Stomach (tissue), 8 donors: ENCODE measurements at regions not wholly inside any gene's neighbourhood (a gene's known extent, or its start where the extent isn't known, plus 50 kb on each side); places are given as distances from the start of the nearest gene placed in this dataset.
"Not testable (repeated sequence)": the region's sequence is repeated elsewhere in the genome, so short reads cannot be mapped to it uniquely, and the experiment has no call there.

ENCODE experiments used
- DNase-seq, 2 donors: peaks; one replicate each; pipeline versions ENCODE4 v3.0.0 to v3.0.0-alpha.2; 2013 to 2019
- H3K27ac ChIP-seq, 5 donors: fragments of 200-600 bp in 4 of 5; sonication (generic) in 4 of 5; one replicate each; pipeline ENCODE4 v1.5.1; 2013 to 2019; ENCODE audit warnings: mild to moderate bottlenecking in 1 of 5, moderate library complexity in 1 of 5
- H3K27me3 ChIP-seq, 3 donors: fragments of 200-600 bp; sonication (generic); one replicate each; pipeline ENCODE4 v1.5.1; 2017 to 2019; ENCODE audit warnings: mixed run types in 1 of 3
- H3K36me3 ChIP-seq, 4 donors: fragments of 200-600 bp; sonication (generic); 1 replicate in 3 of 4; 2 replicates in 1 of 4; pipeline ENCODE4 v1.5.1; 2016 to 2019
- H3K4me1 ChIP-seq, 4 donors: fragments of 200-600 bp; sonication (generic); one replicate each; pipeline ENCODE4 v1.5.1; 2016 to 2019
- H3K4me3 ChIP-seq, 4 donors: fragments of 200-600 bp; sonication (generic) in 3 of 4; one replicate each; pipeline ENCODE4 v1.5.1; 2016 to 2019; ENCODE audit warnings: mild to moderate bottlenecking in 1 of 4
- H3K9me3 ChIP-seq, 4 donors: fragments of 200-600 bp; sonication (generic); one replicate each; pipeline ENCODE4 v1.5.1; 2016 to 2019
- CTCF ChIP-seq, 7 experiments: fragments of 450-650 bp in 4 of 7; fragments of 200-600 bp in 3 of 7; sonication (generic) in 3 of 7; IDR thresholded peaks; one replicate each; pipeline ENCODE4 v1.5.1; 2016 to 2019; ENCODE audit warnings: antibody characterized with exemption in 7 of 7, control low read depth in 2 of 7, mild to moderate bottlenecking in 1 of 7
- EP300 ChIP-seq: sonication (generic); formaldehyde crosslinking; IDR thresholded peaks from one replicate; pipeline ENCODE4 v1.6.1; 2017; ENCODE audit warnings: antibody characterized with exemption
- POLR2A ChIP-seq, 4 donors: fragments of 450-650 bp; IDR thresholded peaks; one replicate each; pipeline ENCODE4 v1.6.1; 2016; ENCODE audit warnings: antibody characterized with exemption in 4 of 4, control low read depth in 2 of 4, mild to moderate bottlenecking in 1 of 4, moderate library complexity in 1 of 4
- POLR2AphosphoS5 ChIP-seq, 3 donors: sonication (generic); formaldehyde crosslinking; IDR thresholded peaks; one replicate each; pipeline ENCODE4 v1.6.1; 2016; ENCODE audit warnings: antibody characterized with exemption in 3 of 3
- WGBS, 5 donors: extraction: QIAGEN DNeasy Blood & Tissue Kit in 3 of 5; methylation state at CpG; one replicate each; pipeline versions ENCODE4 v1.1.5 to v1.1.7; 2013 to 2018; 5-methylcytosine and 5-hydroxymethylcytosine counted together
- intact Hi-C: fragments of 100-400 bp; cut with DNase I; formaldehyde crosslinking; loops from one replicate; pipeline ENCODE4 v1.15.1; 2023; ENCODE audit warnings: low total_unique reads
- donor health status: healthy with polysubstance abuse.
- donor health status: Bipolar disorder and iron deficiency.
- donor health status: healthy.

- no peak for TF ChIP-seq CTCF (IDR thresholded peaks at IDR 0.05)
- WGBS, 5 donors = 86 to 91% (median 88%) methylated on average over 9 to 15 of the region's 15 CpGs
- H3K4me3 ChIP-seq = no peak overlapping the region
- H3K27me3 ChIP-seq = peaks cover 0 to 12% (median 0%) of the 10 kb centered on the region in 3 donors
- no peak overlapping the region for H3K27ac ChIP-seq
- H3K36me3 ChIP-seq = no peaks in the 10 kb centered on the region
- H3K9me3 ChIP-seq = peaks cover 0 to 4% (median 2%) of the 10 kb centered on the region in 4 donors
- no peaks in the 10 kb centered on the region for H3K4me1 ChIP-seq
- DNase-seq = no peak
- intact Hi-C loops = no loop called here
Measured at GRCh38 chr6:163748886-163749285, 334.4 kb downstream of the QKI start.

GRCh38 chr6:163748036-163748435 lies 333.5 kb downstream of the QKI start:
- Histone ChIP-seq H3K4me1 (no peaks in the 10 kb centered on the region), H3K9me3 (no peaks in the 10 kb centered on the region), H3K27ac (no peak overlapping the region), H3K27me3 (peaks cover 0 to 12% (median 0%) of the 10 kb centered on the region in 3 donors), H3K4me3 (no peak overlapping the region), H3K36me3 (no peaks in the 10 kb centered on the region)
- TF ChIP-seq EP300 = no peak
- no peak for TF ChIP-seq POLR2AphosphoS5 (IDR thresholded peaks at IDR 0.05)
- TF ChIP-seq POLR2A (IDR thresholded peaks at IDR 0.05) = no peak
- no peak for TF ChIP-seq CTCF (IDR thresholded peaks at IDR 0.05)
- intact Hi-C loops = no loop called here
- 85 to 94% (median 90%) methylated on average over 9 of the region's 9 CpGs for WGBS, 5 donors
- no peak for DNase-seq

- H3K27ac ChIP-seq, H3K4me1 ChIP-seq, intact Hi-C loops, H3K4me3 ChIP-seq, DNase-seq, H3K36me3 ChIP-seq, H3K9me3 ChIP-seq: not testable (repeated sequence)
- WGBS, 5 donors = 73 to 84% (median 78%) methylated on average over 5 of the region's 5 CpGs
- H3K27me3 ChIP-seq = peaks cover 0 to 12% (median 0%) of the 10 kb centered on the region in 3 donors
Measured at GRCh38 chr6:163747058-163747457, 332.5 kb downstream of the QKI start.

GRCh38 chr6:163745536-163746400 lies 331.2 kb downstream of the QKI start:
- intact Hi-C loops = no loop called here
- Histone ChIP-seq H3K36me3 (no peaks in the 10 kb centered on the region), H3K27ac (no peak overlapping the region), H3K27me3 (peaks cover 0 to 11% (median 0%) of the 10 kb centered on the region in 3 donors), H3K9me3 (no peaks in the 10 kb centered on the region), H3K4me3 (no peak overlapping the region), H3K4me1 (no peaks in the 10 kb centered on the region)
- TF ChIP-seq EP300 (no peak), POLR2AphosphoS5 (IDR thresholded peaks at IDR 0.05) (no peak)
- WGBS, 5 donors = 40 to 66% (median 55%) methylated on average over 10 of the region's 10 CpGs
- peak in 1 of 2 donors; percentile 57 for DNase-seq

- no peak overlapping the region for H3K4me3 ChIP-seq
- 92 to 97% (median 95%) methylated on average over 18 to 19 of the region's 19 CpGs for WGBS, 5 donors
Measured at GRCh38 chr6:163744256-163744925, 329.9 kb downstream of the QKI start.

More at GRCh38 chr6:163744256-163744925, 329.9 kb downstream of the QKI start:
- Histone ChIP-seq H3K36me3 (no peaks in the 10 kb centered on the region), H3K4me1 (peaks cover 0 to 6% (median 0%) of the 10 kb centered on the region in 4 donors), H3K27ac (no peak overlapping the region), H3K27me3 (peaks cover 0 to 5% (median 0%) of the 10 kb centered on the region in 3 donors), H3K9me3 (no peaks in the 10 kb centered on the region)
- DNase-seq = no peak
- intact Hi-C loops = no loop called here
- no peak for TF ChIP-seq POLR2A (IDR thresholded peaks at IDR 0.05)
- TF ChIP-seq EP300 = no peak
- TF ChIP-seq POLR2AphosphoS5 (IDR thresholded peaks at IDR 0.05) = no peak
- TF ChIP-seq CTCF (IDR thresholded peaks at IDR 0.05) = no peak
